NCI-H2029 treated with DMSO at 0.1 percent for 48 hours (cell line): ENCODE measurements at regions not wholly inside any gene's neighbourhood (a gene's known extent, or its start where the extent isn't known, plus 50 kb on each side); places are given as distances from the start of the nearest gene placed in this dataset.
"Not testable (repeated sequence)": the region's sequence is repeated elsewhere in the genome, so short reads cannot be mapped to it uniquely, and the experiment has no call there.

Experiments
- DNase-seq: peaks from one replicate; lab custom pipeline; 2025; lab: John Stamatoyannopoulos, UW

- DNase-seq = no peak
These were observed 1068.5 kb upstream of the COX7C start for GRCh38 chr5:85549229-85549628.

GRCh38 chr5:85549836-85550599, 1067.7 kb upstream of the COX7C start:
- no peak for DNase-seq

DNA sequence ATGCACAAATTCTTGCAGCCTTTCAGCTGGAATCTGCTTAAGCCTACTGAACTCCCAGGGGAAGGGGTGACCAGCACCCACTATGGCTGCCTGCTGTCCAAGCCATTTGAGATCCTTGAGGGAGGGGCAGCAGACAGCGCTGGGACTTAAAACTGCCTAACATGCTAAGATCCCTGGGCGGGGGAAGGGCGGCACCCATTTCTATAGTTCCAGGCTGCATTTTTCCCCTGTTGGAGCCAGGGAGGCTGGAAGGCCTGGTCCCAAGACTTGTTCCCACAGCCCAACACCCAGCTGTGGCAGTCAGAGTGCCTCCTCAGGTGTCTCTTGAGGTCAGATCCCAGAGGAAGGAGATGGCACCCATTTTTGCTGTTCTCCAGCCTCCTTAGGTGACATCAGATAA, 1061.3 kb upstream of the COX7C start:
- DNase-seq = no peak

DNA sequence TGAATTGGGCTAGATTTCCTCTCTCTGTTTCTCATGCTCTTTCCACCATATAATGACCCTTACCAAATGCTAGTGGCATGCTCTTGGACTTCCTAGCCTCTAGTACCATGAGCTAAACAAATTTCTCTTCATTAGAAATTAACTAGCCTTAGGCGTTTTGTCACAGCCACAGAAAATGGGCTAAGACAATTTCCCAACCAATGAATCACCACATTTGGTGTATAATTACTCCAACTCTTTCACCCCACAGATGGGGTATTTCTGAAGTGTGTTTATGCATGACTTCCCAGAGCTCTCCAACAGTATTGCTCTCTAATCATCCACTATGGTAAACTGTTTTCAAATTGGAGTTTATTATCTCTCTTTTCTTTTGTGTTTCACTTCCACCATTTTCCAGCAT, 1041.1 kb upstream of the COX7C start:
- no peak for DNase-seq

GRCh38 chr5:85587806-85588205, 1029.9 kb upstream of the COX7C start:
- not testable (repeated sequence) for DNase-seq

GRCh38 chr5:85588268-85588667, 1029.5 kb upstream of the COX7C start:
- DNase-seq = not testable (repeated sequence)

- DNase-seq = no peak
These were observed 1027.0 kb upstream of the COX7C start for GRCh38 chr5:85590764-85591163.

GRCh38 chr5:85591311-85591710, 1026.4 kb upstream of the COX7C start:
- DNase-seq = no peak

GRCh38 chr5:85602843-85603242, 1014.9 kb upstream of the COX7C start:
- DNase-seq = no peak

DNA sequence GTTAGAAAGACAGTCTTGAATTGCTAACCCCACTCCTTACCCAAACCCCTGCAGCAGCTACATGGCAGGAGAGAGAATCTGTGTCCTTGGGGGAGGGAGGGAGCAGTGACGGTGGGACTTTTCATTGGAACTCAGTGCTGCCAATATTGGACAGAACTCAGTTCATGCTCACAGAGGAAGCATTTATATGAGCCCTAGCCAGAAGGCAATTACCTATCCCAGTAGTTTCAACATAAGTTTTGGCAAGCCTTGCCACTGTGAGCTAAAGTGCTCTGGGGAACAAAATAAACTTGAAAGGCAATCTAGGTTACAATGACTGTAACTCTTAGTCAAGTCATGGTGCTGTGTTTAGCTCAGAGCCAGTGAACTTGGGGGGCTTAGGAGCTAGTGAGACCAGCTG, 1013.4 kb upstream of the COX7C start:
- no peak for DNase-seq

GRCh38 chr5:85604786-85605185, 1013.0 kb upstream of the COX7C start:
- no peak for DNase-seq

DNA sequence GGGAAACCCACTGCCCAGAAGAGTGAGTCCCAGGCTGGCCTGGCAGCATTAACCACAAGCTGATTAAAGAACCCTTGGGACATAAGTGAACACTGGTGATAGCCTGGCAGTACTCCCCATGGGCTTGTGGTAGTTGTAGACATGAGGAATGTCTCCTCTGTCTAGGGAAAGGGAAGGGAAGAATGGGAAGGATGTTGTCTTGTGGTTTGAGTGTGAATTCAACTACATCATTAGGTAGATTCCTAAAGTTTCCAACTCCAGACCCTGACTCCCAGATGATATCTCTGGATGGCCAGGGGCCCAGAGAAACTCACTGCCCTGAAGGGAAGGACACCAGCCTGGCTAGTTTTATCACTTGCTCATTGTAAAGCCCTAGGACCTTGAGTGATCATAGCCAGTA, 1012.4 kb upstream of the COX7C start:
- DNase-seq = no peak

GRCh38 chr5:85614489-85614888, 1003.3 kb upstream of the COX7C start:
- no peak for DNase-seq

DNA sequence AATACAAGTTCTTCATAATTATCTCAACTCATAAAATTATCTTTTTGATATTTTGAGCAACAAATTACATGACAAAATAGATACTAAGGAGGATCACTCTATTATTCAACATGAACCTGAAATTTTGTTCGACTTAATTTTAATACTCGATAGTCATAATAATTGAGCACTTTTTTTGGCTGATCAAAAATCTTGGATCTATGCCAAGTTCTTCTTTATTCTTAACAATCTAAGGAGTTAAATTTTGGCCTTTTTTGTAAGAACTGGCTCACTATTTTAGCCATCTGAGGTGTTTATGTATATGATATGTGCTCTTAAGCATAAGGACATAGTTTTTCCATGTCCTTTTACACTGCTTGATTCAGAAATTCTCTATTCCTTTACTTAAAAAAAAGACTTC, 996.1 kb upstream of the COX7C start:
- no peak for DNase-seq

DNA sequence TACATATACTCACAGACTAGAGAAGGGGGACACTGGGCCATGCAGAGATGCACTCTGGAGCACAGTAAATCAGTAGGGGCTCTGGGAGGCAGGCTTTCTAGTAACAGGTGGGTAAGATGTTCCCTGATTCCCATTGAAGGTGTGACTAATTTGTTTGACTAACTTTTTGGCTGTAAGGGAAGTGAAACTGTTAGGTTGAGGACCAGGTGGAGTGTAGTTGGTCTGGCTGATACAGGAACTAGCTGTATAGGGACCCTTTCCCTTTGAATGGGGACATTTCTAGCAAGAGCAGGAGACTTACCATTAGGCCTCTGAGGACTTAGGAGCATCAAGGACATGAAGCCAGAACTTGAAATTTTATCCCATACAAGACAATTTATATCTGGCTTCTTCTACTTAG, 989.6 kb upstream of the COX7C start:
- DNase-seq = no peak

GRCh38 chr5:85638495-85639125, 979.1 kb upstream of the COX7C start:
- DNase-seq = not testable (repeated sequence)

DNA sequence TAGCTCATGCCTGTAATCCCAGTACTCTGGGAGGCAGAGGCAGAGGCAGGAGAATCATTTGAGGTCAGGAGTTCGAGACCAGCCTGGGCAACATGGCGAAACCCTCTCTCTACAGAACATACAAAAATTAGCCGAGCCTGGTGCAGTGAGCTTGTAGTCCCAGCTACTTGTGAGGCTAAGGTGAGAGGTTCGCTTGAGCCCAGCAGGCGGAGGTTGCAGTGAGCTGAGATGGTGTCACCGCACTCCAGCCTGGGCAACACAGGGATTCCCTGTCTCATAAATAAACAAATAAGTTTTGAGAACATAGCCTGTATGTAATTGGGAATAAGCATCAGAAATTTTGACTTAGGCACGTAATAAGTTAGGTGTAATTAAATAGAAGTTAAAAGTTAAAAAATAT, 971.7 kb upstream of the COX7C start:
- DNase-seq = no peak

DNA sequence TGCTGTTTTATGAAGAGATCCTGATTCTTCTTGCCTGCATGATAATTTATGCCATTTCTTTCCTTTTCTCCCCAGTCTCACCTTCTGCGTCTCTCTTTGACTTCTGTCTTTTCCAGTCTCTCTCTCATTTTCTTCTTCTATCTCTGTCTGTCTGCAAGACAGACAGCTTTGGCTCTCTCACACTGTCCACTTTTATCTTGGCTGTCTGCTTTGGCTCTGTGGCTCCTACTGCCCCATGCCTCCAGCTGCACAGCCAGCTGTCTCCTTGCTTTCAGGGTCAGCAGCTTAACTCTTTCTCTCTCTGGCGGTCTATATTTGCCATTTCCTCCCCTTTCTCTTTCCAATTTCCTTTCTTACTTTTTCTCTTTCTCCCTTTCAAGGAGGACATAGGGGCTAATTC, 971.1 kb upstream of the COX7C start:
- no peak for DNase-seq

GRCh38 chr5:85647349-85648127, 970.2 kb upstream of the COX7C start:
- DNase-seq = no peak

GRCh38 chr5:85648495-85648894, 969.2 kb upstream of the COX7C start:
- DNase-seq = no peak

DNA sequence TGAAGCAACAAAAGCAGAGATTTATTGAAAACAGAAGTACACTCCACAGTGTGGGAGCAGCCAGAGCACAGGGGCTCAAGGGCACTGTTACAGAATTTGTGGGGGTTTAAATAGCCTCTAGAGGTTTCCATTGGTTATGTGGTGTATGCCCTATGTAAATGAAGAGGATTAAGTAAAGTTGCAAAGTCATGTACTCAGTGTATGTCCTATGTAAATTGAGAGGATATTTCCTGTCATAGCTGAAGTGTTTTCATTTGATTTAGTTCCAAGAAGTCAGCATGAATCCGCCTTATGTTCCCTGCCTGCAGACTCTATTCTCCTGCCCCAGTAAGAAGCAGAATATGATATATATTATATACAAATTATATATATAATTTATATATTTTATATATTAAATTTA, 966.0 kb upstream of the COX7C start:
- DNase-seq = no peak

DNA sequence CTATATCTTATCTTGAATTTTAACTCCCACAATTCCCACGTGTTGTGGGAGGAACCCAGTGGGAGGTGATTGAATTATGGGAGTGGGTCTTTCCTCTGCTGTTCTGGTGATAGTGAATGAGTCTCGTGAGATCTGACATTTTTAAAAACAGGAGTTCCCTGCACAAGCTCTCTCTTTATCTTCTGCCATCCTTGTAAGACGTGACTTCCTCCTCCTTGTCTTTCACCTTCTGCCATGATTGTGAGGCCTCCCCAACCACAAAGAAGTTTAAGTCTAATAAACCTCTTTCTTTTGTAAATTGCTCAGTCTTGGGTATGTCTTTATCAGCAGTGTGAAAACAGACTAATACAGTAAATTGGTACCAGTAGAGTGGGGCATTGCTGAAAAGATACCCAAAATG, 963.6 kb upstream of the COX7C start:
- not testable (repeated sequence) for DNase-seq

DNA sequence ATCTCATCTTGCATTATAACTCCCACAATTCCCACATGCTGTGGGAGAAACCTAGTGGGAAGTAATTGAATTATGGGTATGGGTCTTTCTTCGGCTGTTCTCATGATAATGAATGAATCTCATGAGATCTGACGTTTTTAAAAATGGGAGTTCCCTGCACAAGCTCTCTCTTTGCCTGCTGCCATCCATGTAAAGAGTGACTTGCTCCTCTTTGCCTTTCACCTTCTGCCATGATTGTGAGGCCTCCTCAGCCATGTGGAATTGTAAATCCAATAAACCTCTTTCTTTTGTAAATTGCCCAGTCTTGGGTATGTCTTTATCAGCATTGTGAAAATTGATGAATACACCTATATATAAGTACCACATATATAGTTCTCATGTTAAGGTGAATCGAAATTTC, 961.7 kb upstream of the COX7C start:
- DNase-seq = no peak
